ENCODE measurements at regions not wholly inside any gene's neighbourhood (a gene's known extent, or its start where the extent isn't known, plus 50 kb on each side); places are given as distances from the start of the nearest gene placed in this dataset.

DNA sequence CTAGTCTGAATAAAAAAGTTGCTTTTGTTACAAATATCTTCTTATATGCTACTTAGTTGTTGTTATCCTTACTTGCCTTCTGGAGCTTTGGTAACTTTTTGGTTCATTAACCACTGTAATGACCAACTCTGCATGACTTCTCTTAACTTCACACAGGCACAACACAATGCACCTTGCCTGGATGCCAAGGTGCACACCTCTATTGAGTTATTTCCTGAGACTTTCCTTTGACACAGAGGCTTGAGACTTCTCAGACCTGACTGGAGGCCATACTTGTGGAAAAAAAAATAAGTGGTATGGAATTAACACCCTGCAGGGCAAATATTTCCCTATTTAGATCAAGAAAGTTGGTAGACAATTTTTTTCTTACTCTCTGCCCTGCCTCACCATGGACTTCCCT, 1925.6 kb downstream of the EFNA5 start:
- DNase-seq, result no peak

DNA sequence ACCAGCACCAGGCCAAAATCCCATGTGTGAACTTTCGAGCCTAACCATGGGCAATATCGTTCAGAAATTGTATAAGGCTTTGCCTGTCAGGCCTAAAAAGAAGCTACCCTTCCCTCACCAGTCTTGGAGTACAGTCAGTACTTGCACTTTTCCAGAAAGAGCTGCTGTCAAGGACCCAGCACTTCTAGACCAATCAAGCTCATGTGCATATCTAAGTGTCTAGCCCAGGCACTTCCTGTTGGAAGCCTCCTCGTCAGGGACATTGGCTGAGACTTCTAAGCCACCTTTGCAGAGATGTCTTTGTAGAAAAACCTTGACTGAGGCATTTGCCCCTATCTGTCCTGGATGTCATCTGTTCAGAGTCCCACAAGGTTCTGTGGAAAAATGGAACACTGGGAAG, 1930.5 kb downstream of the EFNA5 start:
- no peak for DNase-seq

DNA sequence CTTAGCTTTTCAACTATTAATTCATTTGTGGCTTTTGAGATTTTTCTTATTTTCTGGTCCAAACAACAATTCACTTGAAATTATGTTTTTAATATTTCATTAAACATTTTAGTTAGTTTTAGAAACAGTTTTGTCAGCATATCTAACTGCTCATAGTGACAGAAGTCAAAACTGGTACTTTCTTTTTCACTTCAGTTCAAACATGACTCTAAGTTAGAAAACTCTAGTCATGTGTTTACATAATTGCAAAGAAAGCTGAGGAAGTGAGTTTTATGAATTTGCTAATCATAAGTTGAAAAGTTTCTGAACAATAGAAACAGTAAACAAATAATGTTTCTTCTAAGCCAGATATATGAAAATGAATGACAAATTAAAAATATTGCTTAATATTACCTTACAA, 1931.0 kb downstream of the EFNA5 start:
- DNase-seq, result no peak

DNA sequence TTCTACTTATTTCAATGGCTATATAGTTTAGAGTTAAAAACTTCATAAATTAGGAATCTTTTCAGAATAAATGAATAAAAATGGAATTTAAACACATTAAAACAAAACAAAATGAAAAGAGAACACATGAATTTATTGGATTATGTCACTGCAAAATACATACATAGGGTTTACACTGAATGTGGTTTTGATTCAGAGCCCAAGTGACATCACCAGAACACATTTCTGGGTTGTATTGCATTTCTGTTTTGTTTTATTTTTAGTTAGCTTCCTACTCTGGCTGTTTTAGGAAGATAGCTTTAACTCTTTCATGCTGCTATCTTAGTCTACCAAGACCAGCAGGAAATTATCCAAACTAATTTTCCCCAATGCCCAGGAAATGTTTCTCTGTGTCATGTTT, 1935.0 kb downstream of the EFNA5 start:
- DNase-seq, result no peak

DNA sequence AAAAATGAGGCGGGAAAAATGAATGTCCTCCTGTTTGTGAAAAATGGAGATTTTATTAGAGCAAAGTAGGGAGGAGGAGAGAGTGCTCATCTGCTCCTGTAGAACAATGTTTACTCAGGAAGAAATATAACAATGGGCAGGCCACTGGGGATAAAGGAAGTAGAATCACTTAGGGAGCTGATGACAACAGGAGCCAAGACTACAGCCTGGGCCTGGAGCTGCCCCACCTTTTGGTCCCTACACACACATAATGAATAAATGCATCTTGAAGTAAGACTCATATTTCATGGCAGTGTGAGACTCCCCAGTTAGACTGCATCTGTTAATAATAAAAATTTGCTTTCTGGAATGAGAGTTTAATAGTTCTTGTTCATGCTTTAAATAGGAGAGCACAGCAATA, 1939.8 kb downstream of the EFNA5 start:
- DNase-seq, result no peak

DNA sequence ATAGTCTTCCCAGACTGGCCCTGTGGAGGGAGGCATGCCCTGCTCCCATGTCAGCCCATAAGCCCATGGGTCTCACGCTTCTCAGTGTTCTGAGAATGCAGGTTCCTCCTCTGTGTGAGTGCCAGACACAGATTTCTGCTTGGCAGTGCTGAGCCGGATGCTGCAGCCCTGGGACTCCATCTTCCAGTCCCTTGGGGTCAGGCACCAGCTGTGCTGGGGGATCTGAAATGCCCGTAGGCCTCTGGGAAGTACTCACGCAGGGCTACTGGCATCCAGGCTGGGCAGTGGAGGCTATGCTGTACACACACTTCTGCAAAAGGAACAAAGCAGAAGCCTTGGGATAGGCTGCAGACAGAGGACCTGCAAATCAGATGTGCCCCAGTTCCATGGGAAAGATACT, 1944.6 kb downstream of the EFNA5 start:
- DNase-seq, result no peak

DNA sequence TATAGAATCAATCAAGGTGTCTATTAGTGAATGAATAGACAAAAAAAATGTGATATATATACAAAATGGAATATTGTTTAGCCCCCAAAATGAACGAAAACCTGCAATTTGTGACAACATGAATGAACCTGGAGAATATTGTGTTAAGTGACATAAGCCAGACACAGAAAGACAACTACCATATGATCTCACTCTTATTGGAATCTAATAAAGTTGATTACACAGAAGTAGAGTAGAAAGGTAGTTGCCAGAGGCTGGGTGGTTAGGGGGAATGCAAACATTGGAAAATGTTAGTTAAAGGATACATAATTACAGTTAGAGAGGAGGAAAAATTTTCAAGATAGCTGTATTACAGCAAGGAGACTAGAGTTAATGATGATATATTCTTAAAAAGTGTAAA, 1962.3 kb downstream of the EFNA5 start:
- no peak for DNase-seq

DNA sequence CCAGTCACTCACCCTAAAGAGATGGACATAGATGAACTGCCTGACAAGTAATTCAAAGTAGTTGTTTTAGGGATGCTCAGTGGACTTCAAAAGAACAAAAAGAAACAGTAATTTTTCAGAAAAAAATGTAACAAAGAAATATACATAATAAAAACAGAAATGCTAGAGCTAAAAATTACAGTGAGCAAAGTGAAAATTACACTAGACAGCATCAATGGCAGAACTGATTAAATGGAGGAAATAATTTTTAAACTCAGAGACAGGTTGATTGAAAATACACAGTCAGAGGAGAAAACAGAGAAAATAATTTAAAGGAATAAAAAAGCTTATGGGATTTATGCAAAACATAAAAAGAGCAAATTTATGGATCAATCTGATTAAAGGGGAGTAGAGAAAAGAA, 1968.4 kb downstream of the EFNA5 start:
- DNase-seq, result no peak

DNA sequence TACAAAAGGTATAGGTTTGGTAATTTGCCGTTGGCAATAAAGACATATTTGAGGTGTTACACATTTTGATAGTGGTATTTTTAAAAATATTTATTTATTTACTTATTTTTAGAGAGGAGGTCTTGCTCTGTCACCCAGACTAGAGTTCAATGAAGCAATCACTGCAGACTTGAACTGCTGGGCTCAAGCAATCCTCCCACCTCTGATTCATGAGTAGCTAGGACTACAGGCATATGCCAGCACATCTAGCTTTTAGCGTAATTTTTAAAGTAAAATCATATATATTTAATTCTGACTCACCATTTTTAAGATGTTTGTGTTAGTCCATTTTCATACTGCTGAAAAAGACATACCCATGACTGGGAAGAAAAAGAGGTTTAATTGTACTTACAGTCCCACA, 1974.3 kb downstream of the EFNA5 start:
- no peak for DNase-seq

DNA sequence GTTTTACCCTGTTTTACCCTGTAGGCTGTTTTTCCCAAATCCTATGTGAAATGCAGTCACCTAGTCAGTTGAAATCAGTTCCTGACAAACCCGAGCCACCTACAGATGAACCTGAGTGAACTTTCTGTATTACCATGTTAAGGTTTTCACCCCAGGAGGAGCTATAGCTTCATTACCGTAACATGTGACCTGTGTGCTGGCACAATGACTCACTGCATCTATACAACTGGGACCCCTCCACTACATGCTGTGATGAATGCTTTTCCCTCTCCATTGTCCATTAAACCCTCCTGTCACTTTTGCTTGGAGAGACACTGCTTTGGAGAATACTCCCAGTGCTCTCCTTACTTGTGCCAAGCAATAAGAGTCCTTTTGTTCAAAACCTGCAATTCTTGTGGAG, 1974.8 kb downstream of the EFNA5 start:
- DNase-seq, result no peak

DNA sequence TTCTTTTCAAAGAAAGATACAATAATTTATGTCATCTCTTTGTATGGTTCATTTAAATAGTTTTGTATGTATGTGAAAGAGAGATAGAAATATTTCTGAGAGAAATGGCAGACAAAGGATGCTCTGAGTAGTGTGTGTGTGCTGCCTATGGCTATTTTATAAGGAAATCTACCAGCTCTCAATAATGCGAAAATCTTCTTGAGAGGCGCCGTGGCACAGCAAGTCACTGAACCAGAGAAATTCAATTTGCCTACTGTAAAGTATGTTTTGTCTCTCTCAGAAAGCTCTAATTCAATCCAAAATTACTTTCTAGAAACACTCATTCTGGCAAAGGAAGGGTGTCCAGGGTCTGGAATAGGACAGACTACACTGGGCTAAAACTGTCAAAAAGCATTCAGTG, 1981.1 kb downstream of the EFNA5 start:
- DNase-seq, result no peak

DNA sequence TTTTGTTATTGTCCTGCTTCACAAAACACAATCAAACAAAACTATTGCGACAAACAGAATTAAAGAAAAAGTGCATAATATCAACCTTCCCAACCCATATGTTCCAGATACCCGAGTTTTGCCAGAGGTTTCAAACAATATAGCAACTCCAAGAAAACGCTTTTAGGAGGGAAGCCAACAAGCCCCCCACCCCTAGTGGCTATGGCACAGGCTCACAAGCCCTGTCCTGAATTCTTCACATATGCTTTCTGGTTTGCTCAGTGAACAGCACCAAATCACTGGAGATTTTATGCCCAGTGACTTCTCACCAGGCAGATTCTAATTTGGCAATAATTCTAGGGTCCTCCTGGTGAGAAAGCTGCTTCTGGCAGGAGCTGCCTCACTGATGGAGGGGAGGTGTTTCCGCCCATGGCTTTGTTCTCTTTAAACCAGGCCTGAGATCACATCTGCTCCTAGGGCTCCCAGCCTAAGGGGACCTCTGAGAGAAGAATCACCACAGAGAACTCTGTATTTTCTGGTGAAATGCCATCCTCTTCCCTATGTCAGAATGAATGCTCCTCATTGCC, 1982.4 kb downstream of the EFNA5 start:
- no peak for DNase-seq

DNA sequence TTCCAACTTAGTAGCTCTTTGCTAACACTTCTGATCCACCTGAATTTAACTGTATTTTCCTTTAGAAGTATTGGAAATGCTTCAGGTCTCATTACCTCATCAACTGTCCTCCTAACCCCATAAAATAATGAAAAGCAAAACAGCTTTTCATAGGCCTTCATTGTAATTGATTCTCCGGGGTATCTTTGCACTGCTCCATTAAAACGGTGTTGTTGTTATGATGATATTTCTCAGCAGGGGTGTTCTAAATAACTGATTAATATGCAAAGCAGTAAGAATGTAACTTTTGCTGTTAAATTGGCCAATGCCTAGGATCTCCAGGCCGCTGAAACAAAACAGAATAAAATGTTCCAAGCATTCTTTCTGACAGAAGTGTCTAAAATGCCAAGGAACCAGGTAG, 1983.2 kb downstream of the EFNA5 start:
- no peak for DNase-seq

DNA sequence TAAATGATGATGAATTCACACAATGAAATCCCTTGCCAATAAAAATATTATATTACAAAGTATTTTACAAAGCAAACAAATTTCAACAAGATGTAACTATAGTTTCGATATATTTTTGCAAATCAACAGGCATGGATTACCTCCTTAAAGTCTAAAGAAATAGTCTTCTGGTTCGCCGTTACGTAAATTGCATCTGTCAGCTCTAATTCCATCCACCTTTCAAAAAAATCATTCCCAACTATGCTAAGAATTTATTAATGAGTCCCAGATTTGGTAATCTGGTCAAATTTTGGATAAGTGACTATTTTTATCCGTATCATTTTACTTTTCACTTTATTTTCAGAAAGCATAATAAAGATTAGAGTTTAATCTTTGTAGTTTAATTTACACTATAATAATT, 1984.9 kb downstream of the EFNA5 start:
- DNase-seq, result no peak

DNA sequence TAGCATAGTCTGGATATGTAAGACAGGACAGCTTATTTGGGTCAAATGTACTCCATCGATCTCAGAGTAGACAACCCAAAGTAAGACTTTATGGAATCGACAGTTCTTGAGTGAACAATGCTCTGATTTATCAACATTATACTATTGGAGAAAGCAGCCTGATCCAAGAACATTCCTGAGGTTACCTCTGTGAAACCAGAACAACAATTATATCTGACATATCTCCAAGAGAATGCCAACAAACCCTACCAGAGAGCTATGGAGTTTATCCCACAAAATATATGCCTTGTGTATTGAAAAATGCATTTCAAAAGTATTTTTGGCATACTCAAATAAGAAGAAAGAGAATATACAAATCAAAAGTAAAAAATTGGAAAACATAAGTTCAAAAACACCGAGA, 1985.9 kb downstream of the EFNA5 start:
- DNase-seq, result no peak

DNA sequence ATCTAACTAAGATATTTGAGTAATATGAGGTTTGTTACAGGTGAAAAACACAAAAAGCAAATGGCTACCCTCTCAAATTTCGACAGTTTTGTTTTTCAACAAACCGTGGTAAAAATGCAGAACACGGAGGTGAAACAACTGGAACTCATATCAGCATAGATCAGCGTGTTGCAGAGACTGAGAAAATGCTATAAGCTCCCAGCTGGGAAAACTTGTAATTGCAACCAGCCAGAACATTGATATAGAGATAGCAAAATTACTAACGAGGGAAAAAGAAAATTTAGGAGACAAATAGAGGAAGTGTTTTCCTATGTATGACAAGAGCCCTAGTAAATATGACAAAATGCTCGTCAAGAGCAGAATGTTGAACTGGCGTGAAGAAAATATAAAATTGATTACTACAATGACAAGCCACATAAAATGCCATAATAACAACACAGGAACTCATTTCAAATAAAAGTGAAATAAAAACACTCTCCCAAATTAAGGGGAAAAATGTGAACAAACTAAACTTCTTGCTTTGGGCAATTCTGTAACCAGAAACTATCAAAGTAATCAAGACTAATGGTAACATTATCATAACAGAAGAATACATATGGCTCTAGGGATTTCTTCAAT, 1989.8 kb downstream of the EFNA5 start:
- no peak for DNase-seq

DNA sequence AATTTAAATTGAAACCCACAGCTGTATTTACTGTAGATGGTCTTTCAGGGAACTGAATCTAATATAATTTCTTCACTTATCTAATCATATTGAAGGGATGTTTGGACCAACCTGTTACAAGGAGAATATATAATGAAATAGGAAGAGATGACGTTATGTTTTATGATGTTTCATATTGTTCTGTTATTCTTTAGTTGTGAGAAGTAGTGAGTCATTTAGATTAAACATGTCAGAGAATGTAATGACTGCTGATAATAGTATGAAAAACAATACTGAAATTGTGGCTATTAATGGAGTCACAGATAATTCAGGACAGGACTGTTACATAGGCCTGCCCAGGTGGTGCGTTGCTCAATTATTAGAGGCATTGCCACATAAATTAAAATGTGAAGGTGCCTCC, 1993.4 kb downstream of the EFNA5 start:
- DNase-seq, result no peak

DNA sequence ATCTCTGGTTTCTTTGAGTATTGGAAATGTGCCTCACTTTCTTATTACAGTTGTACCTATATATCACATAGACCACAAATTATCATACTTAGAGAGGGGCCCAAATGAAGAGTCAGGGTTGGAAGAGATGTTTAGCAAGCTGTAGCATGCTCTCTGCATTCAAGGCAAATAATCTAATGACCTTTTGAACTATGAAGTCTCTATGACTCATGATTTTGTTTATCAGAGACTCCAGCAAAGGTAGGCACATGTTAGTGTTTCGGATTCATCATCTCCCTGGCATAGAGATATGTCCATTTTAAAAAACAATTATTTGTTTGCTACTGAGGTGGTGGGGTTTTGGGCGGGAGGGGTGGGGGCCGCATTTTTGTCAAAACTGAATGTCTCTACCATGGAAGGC, 2000.1 kb downstream of the EFNA5 start:
- DNase-seq, result no peak

DNA sequence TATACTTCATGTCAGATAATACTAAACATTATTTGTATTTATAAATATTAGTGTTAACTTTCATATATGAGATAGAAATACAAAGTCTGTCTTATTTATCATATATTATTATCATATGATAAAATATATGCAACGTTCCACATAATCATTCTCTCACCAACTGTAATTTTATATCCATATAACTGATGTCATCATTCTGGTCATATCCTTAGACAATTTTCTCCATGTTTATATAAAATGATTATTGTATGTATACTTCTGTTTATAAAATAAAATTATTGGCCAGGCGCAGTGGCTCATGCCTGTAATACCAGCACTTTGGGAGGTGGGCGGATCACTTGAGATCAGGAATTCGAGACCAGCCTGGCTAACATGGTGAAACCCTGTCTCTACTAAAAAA, 2007.1 kb downstream of the EFNA5 start:
- no peak for DNase-seq

DNA sequence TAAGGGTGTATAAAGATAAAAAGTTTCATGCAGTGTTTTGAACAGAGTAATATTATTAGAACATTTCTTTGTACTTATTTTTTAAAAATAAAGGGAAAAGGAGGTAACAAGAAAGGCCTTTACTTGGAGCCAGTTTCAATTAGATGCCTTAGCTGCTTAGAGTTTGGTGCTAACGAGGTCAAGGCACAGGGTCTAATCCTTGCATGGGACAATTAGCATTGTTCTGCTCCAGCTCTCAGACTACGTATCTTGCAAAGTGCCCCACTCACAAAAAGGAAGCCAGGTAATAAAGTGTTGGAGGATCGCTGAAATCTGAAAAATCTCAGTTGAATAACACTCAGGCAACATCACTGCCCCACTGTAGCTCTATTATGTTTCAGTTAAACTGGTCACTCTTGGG, 2011.3 kb downstream of the EFNA5 start:
- DNase-seq, result no peak

DNA sequence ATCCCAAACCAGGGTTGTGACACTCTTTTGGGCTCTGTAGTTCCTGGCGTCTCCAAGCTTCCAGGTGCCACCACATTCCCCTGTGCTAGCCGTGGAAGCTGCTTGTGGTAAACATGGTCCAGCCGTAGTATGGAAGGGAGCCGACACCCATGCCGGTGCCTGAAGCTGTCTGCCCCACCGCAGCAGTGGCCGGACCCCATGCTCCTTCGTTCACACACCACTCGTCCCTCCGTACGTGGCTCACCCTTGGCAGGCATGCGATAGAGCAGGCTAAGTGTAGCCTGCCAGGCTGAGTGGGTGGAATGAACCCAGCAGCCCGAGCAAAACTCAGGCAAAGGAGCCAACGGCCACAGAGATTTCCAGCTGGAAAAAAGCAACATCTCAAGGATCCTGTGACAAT, 2030.4 kb downstream of the EFNA5 start:
- DNase-seq, result no peak

DNA sequence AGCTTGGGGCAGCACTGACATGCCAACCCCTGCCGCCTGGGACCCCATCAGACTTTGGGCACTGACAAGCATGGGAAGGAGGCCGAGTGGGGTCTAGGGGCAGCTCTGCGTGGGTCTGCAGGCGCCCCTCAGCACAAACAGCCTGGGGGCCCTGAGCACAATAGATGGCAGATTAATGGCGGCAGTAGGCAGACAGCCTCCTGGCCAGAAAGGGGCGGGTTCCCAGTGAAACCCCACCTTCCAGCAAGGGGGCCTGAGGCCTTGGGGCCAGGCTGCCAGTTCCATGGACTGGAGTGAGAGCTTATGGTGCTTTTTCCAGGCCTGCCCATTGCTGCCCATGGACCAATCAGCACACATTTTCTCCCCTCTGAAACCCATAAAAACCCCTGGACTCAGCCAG, 2031.2 kb downstream of the EFNA5 start:
- DNase-seq, result no peak

DNA sequence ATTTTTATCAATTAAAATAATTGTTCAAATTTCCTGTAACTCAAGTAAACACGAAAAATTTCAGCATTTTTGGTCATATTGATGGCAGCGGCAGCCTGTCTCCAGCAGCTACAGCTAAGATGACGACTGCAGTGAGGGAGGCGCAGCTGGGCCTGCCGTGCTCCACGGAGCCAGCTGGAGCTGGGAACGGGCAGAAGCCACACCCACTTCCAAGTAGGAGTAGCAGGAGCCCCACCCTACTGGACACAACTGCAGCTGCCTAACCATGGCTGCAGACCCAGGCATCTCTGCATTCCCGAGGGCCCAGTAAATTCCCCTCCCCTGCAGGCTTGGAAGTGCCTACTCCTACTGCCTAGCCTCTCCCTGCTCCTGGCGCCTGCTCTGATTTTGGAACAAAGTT, 2031.7 kb downstream of the EFNA5 start:
- no peak for DNase-seq

DNA sequence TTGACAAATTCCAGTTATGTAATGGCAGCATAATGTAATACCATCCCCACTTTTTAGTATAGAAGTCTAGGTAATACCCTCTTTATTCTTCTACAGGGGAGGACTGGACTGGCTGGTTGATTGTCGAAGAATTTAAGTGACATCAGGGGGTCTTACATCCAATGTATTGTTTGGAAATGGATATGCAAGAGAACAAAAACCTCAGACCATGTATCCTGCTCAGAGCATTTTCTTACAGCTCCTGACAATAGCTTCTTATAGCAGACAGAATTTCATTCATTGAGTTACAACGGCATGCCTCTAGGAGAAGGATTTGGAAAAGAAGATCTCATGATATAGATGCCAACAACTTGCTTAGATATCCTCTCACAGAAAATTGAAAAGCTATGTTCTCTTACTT, 2032.3 kb downstream of the EFNA5 start:
- no peak for DNase-seq

DNA sequence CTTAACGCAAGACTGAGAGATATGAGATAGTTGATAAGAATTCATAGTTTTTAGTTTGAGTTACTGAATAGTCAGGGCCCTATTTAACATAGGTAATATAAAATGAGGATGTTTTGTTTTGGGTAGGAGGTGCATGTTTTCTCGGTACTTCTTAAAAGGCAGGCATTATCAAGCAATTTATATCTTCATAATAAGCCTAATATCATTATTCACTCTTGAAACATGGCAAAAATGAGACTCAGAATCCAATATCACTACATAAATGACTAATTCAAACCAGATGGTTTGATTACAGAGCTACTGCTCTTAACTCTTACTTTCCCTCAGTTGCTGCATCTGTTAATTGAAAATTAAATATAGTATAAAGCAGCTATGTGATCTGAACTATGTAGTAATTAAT, 2038.7 kb downstream of the EFNA5 start:
- DNase-seq, result no peak

DNA sequence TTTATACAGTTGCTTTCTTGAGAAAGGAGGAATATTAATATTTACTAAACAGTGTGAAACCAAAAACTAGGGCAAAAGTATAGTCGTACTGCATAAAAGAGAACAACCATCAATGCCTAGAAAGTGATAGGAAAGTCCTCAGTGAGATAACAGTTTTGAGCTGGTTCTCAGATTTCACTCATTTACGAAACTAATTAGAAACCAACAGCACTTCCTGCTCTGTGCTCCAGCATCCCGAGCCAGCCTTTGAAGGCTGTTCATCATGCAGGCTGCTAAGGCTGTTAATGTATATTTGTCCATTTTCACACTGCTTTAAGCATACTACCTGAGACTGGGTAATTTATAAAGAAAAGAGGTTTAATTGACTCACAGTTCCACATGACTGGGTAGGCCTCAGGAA, 2039.9 kb downstream of the EFNA5 start:
- DNase-seq, result no peak

Data from CD4-positive, alpha-beta T cell treated with Interleukin-17A for 1 hour (primary cell).